Thyroid gland (tissue), 4 donors: ENCODE measurements at regions not wholly inside any gene's neighbourhood (a gene's known extent, or its start where the extent isn't known, plus 50 kb on each side); places are given as distances from the start of the nearest gene placed in this dataset.

ENCODE experiments used
- POLR2A ChIP-seq, 2 donors: fragments of 450-650 bp; IDR thresholded peaks; one replicate each; pipeline ENCODE4 v1.6.1; 2017; ENCODE audit warnings: antibody characterized with exemption in 2 of 2, mild to moderate bottlenecking in 2 of 2, moderate library complexity in 1 of 2
- TF ChIP-seq, protein P1 (sequence below), 6 experiments: fragments of 200-600 bp in 3 of 6; fragments of 450-650 bp in 3 of 6; sonication (generic) in 3 of 6; IDR thresholded peaks; one replicate each; pipeline ENCODE4 v1.5.1; 2016 to 2019; ENCODE audit warnings: antibody characterized with exemption in 6 of 6, mild to moderate bottlenecking in 2 of 6, inconsistent platforms in 1 of 6, moderate library complexity in 1 of 6

DNA sequence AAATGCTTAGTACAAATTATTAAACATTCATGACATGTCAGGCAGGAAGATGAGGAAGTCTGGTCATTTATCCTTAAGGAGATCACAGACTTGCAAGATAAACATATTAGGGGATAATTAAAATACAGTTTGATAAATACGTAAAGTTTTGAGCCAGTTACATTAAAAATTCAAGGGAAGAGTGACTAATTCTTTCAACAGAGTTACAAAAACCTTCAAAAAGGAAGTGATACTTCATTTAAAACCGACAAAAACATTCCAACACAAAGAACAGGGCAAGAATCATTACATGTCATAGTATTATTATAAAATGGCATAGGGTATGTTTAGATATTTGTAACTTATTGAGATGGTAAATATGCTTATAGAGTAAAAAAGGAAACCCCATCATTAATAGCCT is 636.0 kb downstream of the NR4A2 start:
- TF ChIP-seq, protein P1, sequence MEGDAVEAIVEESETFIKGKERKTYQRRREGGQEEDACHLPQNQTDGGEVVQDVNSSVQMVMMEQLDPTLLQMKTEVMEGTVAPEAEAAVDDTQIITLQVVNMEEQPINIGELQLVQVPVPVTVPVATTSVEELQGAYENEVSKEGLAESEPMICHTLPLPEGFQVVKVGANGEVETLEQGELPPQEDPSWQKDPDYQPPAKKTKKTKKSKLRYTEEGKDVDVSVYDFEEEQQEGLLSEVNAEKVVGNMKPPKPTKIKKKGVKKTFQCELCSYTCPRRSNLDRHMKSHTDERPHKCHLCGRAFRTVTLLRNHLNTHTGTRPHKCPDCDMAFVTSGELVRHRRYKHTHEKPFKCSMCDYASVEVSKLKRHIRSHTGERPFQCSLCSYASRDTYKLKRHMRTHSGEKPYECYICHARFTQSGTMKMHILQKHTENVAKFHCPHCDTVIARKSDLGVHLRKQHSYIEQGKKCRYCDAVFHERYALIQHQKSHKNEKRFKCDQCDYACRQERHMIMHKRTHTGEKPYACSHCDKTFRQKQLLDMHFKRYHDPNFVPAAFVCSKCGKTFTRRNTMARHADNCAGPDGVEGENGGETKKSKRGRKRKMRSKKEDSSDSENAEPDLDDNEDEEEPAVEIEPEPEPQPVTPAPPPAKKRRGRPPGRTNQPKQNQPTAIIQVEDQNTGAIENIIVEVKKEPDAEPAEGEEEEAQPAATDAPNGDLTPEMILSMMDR (IDR thresholded peaks at IDR 0.05) = no peak
- no peak for TF ChIP-seq POLR2A (IDR thresholded peaks at IDR 0.05)
